ENCODE measurements at regions not wholly inside any gene's neighbourhood (a gene's known extent, or its start where the extent isn't known, plus 50 kb on each side); places are given as distances from the start of the nearest gene placed in this dataset.

DNA sequence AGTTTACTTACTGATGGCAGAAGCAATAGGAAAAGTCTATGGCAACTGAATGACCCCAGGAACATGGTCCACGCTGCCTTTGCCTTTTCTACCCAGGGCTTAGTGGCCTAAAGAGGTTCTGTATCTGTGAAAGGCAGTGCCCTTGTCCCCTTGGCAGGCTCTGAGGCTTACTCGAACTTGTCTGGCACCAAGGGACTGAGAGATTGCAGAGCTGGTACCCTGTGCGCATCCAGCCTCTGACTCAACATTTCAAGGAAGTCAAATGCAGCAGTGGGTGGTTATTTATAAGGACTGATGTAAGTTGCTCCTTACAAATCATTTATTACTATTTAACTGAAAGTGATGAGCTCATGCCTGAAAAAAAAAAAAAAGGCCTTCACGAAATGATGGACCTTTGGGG lies 299.9 kb upstream of the MYOCD start:
- peak; percentile 79 to 88 (median 82) for TF ChIP-seq POLR2AphosphoS5 (IDR thresholded peaks at IDR 0.05)
- no peak for TF ChIP-seq POLR2A (IDR thresholded peaks at IDR 0.05)
